H1 (cell line): ENCODE measurements at regions not wholly inside any gene's neighbourhood (a gene's known extent, or its start where the extent isn't known, plus 50 kb on each side); places are given as distances from the start of the nearest gene placed in this dataset.

Experiments
- MAX ChIP-seq: IDR thresholded peaks from 2 replicates; pipeline ENCODE4 v1.6.1; 2012; ENCODE audit warnings: inconsistent platforms
- POLR2A ChIP-seq, 2 experiments: IDR thresholded peaks; 1 replicate in 1 of 2; 2 replicates in 1 of 2; pipeline ENCODE4 v1.6.1; 2011; ENCODE audit warnings: low read depth in 2 of 2, low read length in 2 of 2, mild to moderate bottlenecking in 2 of 2; ENCODE audit errors: control extremely low read depth in 1 of 2
- TF ChIP-seq, protein P1 (sequence below), 3 experiments: IDR thresholded peaks; 1 replicate in 2 of 3; 2 replicates in 1 of 3; pipeline versions ENCODE4 v1.5.1 to v1.6.1; 2011; ENCODE audit warnings: low read length in 3 of 3, mild to moderate bottlenecking in 3 of 3, inconsistent platforms in 2 of 3, low read depth in 1 of 3, moderate library complexity in 1 of 3; ENCODE audit not compliant: insufficient read depth in 1 of 3; ENCODE audit errors: control extremely low read depth in 1 of 3

DNA sequence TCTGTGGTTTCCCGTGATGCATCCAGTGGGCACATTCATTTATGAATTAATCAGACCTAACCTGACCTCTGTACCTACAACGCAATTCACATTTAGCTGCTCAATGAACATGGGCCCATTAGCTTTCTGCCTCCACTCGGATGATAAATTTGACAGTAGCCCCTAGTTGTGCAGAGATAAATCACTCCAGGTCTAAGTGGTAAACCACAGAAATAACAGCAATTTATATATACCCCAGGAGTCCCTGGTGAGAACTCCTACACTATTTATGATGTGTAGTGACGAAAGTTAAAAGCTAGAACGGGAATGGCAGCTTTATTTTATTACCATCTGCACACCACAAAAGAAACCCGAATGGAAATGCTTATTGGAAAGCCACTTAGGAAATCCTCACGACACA lies 371.5 kb downstream of the HAPSTR1 start:
- TF ChIP-seq, protein P1, sequence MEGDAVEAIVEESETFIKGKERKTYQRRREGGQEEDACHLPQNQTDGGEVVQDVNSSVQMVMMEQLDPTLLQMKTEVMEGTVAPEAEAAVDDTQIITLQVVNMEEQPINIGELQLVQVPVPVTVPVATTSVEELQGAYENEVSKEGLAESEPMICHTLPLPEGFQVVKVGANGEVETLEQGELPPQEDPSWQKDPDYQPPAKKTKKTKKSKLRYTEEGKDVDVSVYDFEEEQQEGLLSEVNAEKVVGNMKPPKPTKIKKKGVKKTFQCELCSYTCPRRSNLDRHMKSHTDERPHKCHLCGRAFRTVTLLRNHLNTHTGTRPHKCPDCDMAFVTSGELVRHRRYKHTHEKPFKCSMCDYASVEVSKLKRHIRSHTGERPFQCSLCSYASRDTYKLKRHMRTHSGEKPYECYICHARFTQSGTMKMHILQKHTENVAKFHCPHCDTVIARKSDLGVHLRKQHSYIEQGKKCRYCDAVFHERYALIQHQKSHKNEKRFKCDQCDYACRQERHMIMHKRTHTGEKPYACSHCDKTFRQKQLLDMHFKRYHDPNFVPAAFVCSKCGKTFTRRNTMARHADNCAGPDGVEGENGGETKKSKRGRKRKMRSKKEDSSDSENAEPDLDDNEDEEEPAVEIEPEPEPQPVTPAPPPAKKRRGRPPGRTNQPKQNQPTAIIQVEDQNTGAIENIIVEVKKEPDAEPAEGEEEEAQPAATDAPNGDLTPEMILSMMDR (IDR thresholded peaks at IDR 0.05; ENCODE audit: control extremely low read depth in 1 of 3, insufficient read depth in 1 of 3, low read depth in 1 of 3, low read length in 3 of 3): no peak
- TF ChIP-seq POLR2A (IDR thresholded peaks at IDR 0.05; ENCODE audit: control extremely low read depth in 1 of 2, low read depth in 2 of 2, low read length in 2 of 2): no peak
- no peak for TF ChIP-seq MAX
